ENCODE measurements at regions not wholly inside any gene's neighbourhood (a gene's known extent, or its start where the extent isn't known, plus 50 kb on each side); places are given as distances from the start of the nearest gene placed in this dataset.

- Histone ChIP-seq H3K4me1 (ENCODE audit: control insufficient read depth in 5 of 5, insufficient read depth in 5 of 5, low read length in 5 of 5) (peaks cover 0 to 18% (median 9%) of the 10 kb centered on the region in 5 donors), H3K9me3 (ENCODE audit: control insufficient read depth in 4 of 4, insufficient read depth in 3 of 4, low read length in 3 of 4) (no peaks in the 10 kb centered on the region), H3K36me3 (ENCODE audit: control insufficient read depth in 4 of 4, insufficient read depth in 4 of 4, low read length in 4 of 4) (no peaks in the 10 kb centered on the region), H3K27me3 (ENCODE audit: control insufficient read depth in 3 of 3, insufficient read depth in 3 of 3, low read length in 2 of 3) (no peaks in the 10 kb centered on the region), H3K27ac (ENCODE audit: low read depth in 1 of 2, low read length in 1 of 2) (no peak overlapping the region), H3K9ac (ENCODE audit: insufficient read depth in 1 of 2, low read length in 2 of 2) (no peak overlapping the region), H3K4me3 (no peak overlapping the region)
- TF ChIP-seq CTCF (IDR thresholded peaks at IDR 0.05; ENCODE audit: control extremely low read depth, extremely low read depth): no peak
- WGBS, 2 donors: 87 to 93% methylated on average over 2 of the region's 2 CpGs
- ATAC-seq (ENCODE audit: insufficient read depth, low FRiP score): no peak
- no peak for DNase-seq
Measured at GRCh38 chr4:184284742-184285141, 67.1 kb upstream of the ENPP6 start.

GRCh38 chr4:184284336-184284690 is 66.6 kb upstream of the ENPP6 start:
- DNase-seq: no peak
- no peak overlapping the region for H3K27ac ChIP-seq (ENCODE audit: low read depth in 1 of 2, low read length in 1 of 2)
- no peaks in the 10 kb centered on the region for H3K36me3 ChIP-seq (ENCODE audit: control insufficient read depth in 4 of 4, insufficient read depth in 4 of 4, low read length in 4 of 4)
- TF ChIP-seq CTCF (IDR thresholded peaks at IDR 0.05; ENCODE audit: control extremely low read depth, extremely low read depth): no peak
- WGBS, 2 donors: 87 to 88% methylated on average over 8 of the region's 8 CpGs
- no peaks in the 10 kb centered on the region for H3K27me3 ChIP-seq (ENCODE audit: control insufficient read depth in 3 of 3, insufficient read depth in 3 of 3, low read length in 2 of 3)
- peaks cover 0 to 18% (median 9%) of the 10 kb centered on the region in 5 donors for H3K4me1 ChIP-seq (ENCODE audit: control insufficient read depth in 5 of 5, insufficient read depth in 5 of 5, low read length in 5 of 5)
- H3K9me3 ChIP-seq (ENCODE audit: control insufficient read depth in 4 of 4, insufficient read depth in 3 of 4, low read length in 3 of 4): no peaks in the 10 kb centered on the region
- no peak overlapping the region for H3K9ac ChIP-seq (ENCODE audit: insufficient read depth in 1 of 2, low read length in 2 of 2)
- no peak overlapping the region for H3K4me3 ChIP-seq
- no peak for ATAC-seq (ENCODE audit: insufficient read depth, low FRiP score)

GRCh38 chr4:184283659-184284335 is 66.1 kb upstream of the ENPP6 start:
- H3K27me3 ChIP-seq (ENCODE audit: control insufficient read depth in 3 of 3, insufficient read depth in 3 of 3, low read length in 2 of 3): no peaks in the 10 kb centered on the region
- H3K27ac ChIP-seq (ENCODE audit: low read depth in 1 of 2, low read length in 1 of 2): peak overlapping the region in 1 of 2 donors; percentile 21
- DNase-seq (no peak), ATAC-seq (ENCODE audit: insufficient read depth, low FRiP score) (no peak)
- H3K9ac ChIP-seq (ENCODE audit: insufficient read depth in 1 of 2, low read length in 2 of 2): no peak overlapping the region
- WGBS, 2 donors: 79 to 85% methylated on average over 26 to 28 of the region's 28 CpGs
- no peak for TF ChIP-seq CTCF (IDR thresholded peaks at IDR 0.05; ENCODE audit: control extremely low read depth, extremely low read depth)
- peaks cover 0 to 18% (median 9%) of the 10 kb centered on the region in 5 donors for H3K4me1 ChIP-seq (ENCODE audit: control insufficient read depth in 5 of 5, insufficient read depth in 5 of 5, low read length in 5 of 5)
- no peaks in the 10 kb centered on the region for H3K9me3 ChIP-seq (ENCODE audit: control insufficient read depth in 4 of 4, insufficient read depth in 3 of 4, low read length in 3 of 4)
- H3K4me3 ChIP-seq: no peak overlapping the region
- H3K36me3 ChIP-seq (ENCODE audit: control insufficient read depth in 4 of 4, insufficient read depth in 4 of 4, low read length in 4 of 4): no peaks in the 10 kb centered on the region
